Dermis microvascular lymphatic vessel endothelial cell (primary cell): ENCODE measurements at regions not wholly inside any gene's neighbourhood (a gene's known extent, or its start where the extent isn't known, plus 50 kb on each side); places are given as distances from the start of the nearest gene placed in this dataset.

ENCODE experiments used
- DNase-seq, 2 donors: peaks; one replicate each; pipeline versions ENCODE4 v3.0.0 to v3.0.0-alpha.2; 2010; ENCODE audit warnings: low read depth in 2 of 2

DNA sequence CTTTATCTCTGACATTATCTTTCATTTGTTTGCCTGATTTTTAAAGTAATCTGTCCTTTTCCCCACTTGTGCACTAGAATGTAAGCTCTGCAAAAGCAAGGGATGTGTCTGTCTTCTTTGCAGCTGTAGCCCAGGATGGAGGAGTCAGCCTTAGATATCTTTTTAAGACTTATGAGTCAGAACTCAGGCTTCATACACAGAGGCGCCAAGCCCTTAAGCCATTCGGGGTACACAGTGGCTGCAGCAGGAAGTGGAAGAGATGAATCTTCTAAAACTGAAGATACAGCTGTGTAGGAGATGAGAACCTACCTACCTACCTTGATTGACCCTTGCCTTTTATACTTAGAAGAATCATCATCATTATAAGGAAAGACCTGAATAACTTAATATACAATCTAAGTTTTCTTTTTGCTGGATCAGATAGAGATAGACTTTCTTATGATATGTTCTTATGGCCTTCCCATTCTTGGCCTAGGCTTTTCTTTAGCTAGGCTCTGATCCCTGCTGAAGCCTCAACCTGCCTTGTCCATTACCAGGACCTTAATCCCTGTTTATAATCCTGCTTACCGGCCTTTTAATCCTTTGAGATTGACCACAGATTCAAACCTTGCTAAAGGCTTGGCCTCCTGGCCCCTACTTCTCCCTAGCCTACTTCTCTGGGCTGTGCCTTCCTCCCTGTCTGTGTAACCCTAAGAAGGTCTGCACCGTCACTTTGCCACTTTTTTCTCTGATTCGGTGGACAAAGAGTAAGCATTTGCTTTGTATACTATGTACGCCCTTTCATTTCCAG lies 304.5 kb downstream of the PRL start:
- no peak for DNase-seq

DNA sequence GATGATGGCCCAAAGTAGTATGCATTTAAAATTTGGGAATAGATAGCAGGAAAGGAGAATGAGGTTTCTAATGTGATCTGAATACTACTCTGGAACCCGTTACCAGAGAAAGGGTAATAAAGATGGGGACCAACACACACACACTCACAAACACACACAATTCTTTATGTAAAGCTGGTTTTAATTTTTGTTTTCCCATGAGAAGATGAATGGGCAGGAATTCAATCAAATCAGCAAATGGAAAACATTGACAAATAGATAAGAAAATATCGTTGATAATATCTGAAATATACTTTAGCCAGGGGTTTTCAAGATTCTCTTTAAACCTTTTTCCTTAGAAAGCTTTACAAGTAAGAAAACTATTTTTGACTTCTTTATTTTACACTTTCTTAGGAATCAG lies 303.0 kb downstream of the PRL start:
- no peak for DNase-seq

DNA sequence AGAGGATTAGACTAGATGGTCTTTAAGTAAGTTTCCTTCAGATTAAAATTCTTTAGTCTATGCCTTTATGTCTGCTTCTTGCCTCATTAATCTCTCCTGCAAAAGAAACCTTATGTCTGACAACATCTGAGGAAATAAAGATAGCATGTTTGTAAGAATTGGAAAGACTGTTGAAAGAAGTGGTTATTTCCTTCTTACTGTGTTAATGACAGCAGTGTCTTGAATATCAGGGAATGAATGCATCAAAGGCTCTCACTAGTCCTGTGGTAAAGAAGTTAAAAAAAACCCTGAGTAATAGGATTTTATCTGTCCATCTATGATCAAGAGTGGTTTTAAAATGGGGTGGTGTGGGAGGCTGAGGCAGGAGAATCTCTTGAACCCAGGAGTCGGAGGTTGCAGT lies 302.0 kb downstream of the PRL start:
- no peak for DNase-seq

DNA sequence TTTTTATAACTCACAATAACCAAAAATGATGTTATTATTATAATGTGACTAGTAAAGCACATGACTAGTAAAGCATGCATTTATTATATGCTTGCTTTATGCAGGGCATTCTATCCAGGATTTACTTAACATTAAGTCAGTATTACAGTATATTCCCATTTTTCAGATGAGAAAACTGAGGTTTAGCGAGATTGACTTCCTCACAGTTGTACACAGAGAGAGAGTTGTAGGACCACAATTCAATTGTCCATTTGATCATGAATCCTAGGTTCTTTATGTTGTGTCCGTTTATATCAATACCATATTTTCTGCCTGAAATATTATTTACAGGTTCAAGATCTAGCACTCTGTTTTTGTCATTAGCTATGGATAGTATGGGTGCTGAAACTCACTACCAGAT lies 301.5 kb downstream of the PRL start:
- DNase-seq, result no peak

DNA sequence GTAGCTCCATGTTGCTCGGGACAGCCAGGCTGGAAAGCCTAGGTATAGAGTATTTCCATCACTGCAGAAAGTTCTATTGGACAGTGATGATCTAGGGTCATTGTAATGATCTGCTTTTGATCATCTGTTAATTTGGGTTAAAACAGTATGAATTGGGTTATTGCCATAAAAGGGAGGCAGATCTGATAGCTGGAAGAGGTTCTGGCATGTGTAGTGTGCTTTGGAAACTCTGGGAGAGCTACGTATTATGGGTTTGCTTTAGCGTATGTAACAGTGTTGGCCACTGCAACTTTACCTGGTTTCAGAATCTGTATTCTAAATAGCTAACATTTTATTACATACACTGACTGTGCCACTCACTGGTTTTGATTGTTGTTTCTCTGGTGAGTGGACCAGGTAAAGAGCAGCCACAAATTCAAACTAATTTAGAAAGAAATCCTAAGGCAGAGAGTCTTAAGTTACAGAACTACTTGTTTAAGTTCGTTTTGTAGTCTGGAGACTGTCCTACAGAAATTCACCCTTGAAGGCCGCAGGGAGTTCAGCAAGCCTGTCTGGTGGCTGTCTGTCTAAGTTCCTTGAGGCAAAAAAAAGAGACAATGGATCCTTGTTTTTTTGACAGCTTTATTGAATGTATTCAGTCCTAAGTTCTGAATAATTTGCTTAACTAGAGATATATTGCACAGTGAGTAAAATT lies 300.3 kb downstream of the PRL start:
- DNase-seq, result no peak

DNA sequence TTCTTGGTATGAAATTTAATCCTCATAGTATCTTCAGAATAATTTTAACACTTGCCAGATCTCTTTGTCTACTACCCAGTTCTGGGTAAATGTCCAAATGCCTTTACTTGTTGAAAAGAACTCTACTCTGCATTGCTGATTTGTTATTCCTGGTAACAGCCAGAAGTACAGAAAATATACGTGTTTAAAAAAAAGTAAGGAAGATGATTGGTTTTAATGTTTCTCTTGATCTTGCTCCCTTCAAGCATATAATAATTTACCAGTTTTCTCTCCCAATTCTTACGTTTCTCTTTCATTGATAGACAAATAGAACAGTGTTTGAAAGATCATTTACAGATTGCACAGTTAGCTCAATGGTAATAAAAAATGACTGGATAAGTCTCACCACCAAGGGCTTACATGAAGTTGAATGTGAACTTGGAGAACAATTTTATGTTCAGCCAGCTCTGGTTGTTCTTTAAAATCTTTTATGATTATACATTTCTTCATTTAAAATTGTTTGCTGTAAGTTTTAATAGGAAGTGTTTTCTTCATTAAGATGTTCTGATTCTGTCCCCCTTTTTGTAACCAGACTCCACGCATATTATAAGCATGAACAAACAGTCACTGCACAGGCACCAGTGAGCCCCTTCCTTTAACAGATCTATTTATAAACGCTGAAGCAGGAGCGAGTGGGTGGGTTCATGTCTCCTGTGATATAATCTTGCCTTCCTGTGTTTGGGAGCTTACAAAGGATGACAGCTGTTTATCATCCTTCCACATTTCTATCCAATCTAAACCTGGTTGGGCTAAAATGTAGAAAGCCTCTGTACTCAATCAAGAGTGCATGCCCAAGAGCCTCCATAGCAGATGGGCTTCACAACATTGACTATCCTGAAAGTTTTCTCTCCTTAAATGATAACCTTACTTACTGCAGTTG lies 299.5 kb downstream of the PRL start:
- DNase-seq, result peak; percentile 1 to 77

DNA sequence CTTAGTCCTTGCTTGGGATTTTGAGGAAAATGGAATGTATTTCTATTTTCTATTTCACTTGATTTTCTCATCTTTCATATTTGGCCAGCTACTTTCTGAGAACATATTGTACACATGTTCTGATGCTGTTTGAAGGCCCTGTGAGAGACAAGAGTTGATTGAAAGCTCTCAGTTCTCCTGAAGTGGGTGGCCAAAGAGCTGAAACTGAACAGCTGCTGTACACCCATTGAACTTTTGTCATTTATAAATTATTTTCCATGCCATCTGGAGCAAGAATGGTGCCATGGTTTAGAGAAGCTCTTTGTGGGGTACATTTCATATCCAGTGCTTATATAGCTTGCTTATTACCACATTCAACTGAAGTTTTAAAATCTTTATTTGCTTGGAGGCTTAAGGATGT lies 298.3 kb downstream of the PRL start:
- DNase-seq, result no peak

DNA sequence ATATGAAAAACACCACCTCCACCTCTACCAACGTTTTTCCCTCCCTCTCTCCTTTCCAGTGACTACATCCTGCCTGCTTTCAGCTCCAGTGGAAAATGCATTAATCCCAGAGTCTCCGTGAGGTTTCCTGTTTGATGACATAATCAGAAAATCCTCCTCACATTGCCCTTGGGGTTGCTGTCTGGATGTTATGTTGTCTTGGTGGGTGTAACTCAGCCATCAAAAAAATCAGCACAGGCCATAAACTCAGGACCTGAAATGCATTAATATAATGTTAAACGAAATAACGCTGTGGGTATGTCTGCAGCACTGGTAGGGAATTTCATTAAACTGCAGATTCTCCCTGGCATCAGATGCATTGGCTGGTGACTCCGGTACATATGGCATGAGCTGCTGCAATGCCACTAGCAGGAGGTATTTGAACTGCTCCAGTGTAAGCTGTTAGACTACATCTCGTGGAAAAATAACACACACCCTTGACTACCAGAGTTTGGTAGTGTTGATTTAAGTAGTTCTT lies 297.8 kb downstream of the PRL start:
- DNase-seq, result peak; percentile 51 to 81

DNA sequence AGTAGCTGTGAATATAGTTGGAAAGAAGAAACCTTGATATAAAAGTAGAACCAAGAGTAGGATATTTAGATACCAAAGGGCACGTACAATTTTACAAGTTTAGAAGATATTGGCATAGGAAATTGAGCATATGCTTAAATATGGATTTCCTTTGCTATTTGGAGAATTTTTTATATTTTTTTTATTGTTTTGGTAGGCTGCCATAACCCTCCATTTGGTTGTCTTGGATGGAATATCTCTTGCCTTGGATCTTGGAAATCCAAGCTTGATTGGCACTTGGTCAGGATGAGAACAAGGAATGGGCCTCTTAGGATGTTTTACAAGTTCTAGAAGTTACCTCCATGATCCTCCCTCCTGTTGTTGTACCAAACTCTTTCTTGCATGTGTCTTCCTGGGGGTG lies 297.1 kb downstream of the PRL start:
- no peak for DNase-seq

DNA sequence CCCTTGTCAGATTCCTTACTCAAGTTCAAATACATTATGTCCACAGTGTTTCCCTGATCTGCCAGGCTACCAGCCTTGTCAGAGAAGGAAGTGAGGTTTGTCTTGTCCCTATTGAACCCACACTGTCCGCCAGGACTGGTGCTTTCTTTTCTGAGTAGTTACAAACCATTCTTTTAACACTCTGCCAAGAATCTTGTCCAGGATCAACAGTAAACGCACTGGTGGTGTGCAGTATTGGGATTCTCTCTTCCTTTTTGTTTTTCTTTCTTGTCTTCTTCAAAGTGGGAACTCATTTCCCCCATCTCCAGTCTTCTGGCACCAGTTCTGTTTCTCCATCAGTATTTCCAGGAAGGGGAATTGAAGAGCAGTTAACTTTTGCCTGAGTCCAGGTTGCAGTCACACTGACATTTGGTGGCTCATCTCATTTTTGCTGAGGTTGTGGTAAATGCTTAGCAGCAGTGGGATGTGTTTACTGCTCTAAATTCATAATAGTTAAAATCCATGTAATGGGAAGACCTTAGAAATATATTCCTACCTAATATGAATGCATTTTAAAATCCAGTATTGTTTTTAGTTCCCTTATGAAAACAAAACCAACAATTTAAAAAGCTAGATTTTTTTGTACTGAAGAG lies 295.3 kb downstream of the PRL start:
- DNase-seq, result peak; percentile 3 to 33

DNA sequence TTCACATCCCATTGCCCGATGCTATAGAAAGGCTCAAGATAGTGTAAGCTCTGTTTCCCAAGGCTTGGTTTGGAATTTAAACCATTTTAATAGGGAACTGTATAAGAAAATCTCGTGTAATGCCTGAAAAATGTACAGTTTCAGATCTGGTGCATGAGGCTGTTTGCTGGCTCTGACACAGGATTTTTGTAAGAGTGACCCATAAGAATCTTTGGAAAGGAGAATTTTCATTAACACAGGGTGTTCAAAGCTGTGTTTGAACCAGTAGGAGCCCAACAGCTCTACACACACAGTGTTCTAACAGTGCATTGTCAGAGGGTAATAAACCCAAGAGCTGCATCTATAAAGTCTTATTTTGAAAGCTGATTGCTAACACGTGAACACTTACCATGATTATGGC lies 293.5 kb downstream of the PRL start:
- no peak for DNase-seq

DNA sequence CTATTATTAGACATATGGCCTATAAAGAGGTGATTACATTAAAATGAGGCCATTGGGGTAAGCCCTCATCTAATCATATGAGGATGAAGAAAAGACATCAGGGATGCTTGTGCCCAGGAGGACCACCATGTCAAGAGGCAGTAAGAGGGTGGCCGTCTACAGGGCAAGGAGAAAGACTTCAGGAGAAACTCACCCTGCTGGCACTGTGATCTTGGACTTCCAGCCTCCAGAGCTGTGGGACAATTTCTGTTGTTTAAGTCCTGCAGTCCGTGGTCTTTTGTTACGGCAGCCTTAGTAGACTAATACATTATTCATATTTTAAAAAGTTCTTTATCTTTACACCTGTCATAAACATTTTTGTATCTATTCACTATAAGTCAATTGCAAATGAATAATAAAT lies 290.0 kb downstream of the PRL start:
- no peak for DNase-seq

DNA sequence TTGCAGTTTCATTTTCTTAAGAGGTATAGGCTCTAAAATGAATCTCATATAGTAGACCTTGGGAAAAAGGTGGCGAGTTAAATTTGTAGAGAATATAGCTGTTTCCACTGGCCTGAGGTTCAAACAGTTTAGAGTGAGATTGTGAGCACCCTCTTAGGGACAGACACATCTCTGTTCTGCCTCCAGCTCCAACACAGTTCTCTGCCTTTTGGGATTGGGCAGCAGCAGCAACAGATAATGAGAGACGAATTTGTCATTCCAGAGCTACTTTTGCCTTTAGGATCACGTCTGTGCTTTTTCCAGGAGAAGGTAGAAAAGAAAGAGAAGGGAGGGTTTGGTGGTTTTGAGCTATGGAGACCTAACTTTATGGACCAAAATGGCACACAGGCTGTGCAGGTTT lies 289.4 kb downstream of the PRL start:
- DNase-seq, result no peak

DNA sequence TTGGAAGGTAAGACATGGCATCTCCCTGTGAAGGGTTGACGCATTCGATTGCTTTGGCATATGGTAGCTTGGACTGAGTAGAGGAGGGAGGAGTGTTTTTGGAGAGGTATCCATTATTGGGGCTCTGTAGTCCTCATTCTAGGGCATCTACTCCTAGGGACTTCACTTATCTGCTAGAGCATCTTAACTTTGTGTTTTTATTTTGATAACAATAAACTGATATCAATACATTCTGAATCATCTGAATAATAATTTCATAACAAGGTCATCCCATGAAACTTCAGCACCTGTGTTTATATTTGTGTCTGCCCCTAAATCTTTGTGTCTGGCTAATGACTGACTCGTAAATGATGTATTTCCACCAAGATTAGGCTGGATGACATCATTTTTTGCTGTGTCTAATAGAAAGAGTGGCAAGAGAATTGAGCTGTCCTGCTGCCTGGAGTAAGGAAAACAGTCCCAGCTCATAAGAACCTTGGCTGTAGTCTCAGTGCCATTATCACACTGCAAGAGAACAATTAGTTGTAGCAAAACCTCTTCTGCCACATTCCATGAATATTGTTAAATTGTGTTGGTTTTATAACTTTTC lies 288.5 kb downstream of the PRL start:
- DNase-seq, result peak in 1 of 2 donors; percentile 15

DNA sequence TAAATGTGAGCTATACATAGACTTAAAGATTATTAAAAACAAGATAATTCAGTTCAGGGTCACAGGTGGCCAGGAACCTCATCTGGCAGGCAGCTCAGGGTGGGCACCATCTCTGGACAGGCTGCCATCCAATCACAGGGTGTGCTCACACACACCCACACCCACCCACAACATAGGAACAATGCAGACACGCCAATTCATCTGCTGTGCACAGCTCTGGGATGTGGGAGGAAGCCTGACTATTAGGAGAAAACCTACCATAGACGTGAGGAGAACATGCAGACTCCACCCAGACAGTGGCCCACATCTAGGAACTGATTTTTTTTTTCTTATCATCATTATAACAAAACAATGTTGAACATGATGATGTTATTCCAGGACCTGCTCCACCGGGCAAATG lies 286.7 kb downstream of the PRL start:
- DNase-seq, result no peak

DNA sequence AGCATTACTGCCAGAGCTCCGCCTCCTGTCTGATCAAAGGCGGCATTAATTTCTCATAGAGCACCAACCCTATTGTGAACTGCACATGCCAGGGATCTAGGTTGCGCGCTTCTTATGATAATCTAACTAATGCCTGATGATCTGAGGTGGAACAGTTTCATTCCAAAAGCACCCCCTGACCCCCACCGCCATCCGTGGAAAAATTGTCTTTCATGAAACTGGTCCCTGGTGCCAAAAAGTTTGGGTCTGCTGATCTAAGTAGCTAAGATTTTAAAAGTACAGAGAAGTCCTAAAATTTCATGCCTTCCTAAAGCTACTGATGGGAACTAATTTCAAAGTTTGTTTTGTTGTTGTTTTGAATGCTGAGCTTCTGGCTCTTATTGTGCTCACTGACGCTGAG lies 281.6 kb downstream of the PRL start:
- no peak for DNase-seq

DNA sequence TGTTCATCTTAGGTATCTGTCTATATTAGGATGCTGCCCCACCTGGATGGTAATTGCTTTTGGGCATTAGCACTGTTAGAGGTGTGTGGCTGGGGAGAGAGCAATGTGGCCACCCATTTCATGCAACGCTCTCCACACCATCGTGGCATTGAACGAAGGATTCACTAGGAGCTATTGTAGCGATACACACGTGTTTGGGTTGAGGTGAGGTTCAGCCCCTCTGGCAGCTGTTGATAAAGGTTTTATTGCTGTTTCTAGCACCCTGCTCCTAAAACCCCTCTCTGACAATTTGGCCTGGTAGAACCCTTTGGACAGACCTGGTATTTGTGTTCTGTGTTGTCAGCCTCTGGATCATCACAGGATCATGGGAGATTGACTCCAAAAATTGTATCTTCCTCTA lies 280.9 kb downstream of the PRL start:
- no peak for DNase-seq

DNA sequence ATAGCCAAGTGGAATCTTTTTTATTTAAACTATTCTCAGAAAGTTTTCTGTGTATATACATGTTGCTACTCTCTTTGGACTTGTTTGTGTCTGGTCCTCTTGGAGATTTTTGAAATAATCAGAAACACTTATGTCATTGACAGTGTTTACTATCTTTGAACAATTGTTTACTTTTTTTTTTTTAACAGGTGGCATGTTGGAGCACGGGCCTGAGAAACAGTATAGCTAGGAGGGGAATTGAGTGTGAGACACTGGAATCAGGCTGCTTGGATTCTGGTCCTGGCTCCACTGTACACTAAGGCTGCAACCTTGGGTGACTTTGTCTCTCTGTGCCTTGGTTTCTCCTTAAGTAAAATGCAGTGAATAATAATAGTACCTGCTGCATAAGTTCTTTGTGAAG lies 279.6 kb downstream of the PRL start:
- no peak for DNase-seq

DNA sequence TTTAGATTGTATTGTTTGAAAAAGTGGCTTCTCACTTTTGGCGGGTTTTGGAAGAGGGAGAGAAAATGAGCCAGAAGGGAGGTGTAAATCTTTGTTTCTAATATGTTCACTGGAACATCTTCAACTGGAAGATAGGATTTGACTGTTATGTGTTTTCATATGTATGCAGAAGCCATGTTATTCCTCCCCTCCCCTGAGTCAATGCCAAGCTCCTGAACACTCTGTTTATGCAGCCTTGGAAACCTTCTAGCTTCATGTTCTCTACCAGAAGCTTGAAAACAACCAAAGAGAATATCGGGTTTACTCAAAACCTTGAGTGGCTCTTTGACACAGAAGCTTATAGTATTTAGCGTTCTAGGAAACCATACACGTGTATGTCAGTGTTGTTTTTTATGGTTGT lies 279.1 kb downstream of the PRL start:
- no peak for DNase-seq

DNA sequence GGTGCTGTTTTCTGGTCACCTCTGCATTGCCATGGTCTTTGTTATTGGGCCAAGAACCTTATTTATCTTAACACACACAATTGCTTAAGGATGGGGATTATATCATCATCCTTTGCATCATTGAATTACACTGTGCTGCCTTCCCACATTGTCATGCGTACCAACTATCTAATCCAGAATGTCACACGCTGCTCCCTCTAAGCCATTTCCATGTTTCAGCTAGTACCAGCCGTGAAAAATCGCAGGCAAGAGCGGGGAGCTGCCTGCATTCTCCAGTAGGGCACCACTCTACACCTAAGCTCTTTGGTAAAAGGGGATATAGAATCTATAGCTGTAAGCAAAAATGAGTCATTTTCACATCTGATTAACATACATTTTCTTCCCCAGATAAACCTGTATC lies 277.0 kb downstream of the PRL start:
- DNase-seq, result no peak

DNA sequence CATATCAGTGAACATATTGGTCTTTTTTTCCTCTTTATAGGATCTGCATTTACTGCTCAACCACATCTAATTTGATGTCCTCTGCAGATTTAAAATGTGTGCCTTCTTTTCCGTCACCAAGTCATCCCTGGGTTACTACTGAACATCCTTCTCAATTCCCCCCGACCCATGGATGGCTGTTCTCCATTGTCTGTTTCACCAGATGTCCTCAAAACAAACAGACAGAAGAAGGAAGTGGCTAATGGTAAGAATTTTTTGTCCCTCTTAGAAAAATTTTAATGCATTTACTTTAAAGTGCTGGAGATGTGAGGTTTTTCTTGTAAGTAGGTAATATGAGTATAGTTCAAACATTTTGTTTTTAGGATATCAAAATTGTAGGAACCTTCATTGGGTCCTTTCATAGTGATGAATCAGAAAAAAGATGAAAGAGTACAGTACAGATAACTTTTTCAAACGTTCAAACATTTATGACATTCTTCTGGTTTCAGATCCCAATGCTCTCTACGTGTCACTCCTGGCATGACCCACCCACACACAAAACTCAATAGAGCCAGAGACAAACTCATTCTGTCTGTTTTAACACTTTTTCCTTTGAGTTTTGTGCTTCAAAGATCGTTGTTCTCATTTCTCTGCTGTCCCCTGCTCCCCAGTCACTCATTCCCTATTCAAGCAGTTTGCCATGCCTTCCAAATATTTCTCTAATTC lies 276.4 kb downstream of the PRL start:
- no peak for DNase-seq
